Peyer's patch (tissue), 4 donors: ENCODE measurements at regions not wholly inside any gene's neighbourhood (a gene's known extent, or its start where the extent isn't known, plus 50 kb on each side); places are given as distances from the start of the nearest gene placed in this dataset.

Experiments
- CTCF ChIP-seq, 6 experiments: fragments of 450-650 bp in 4 of 6; fragments of 200-600 bp in 2 of 6; sonication (generic) in 1 of 6; IDR thresholded peaks; one replicate each; pipeline ENCODE4 v1.5.1; 2017 to 2019; ENCODE audit warnings: antibody characterized with exemption in 6 of 6, mild to moderate bottlenecking in 3 of 6, moderate library complexity in 1 of 6
- POLR2A ChIP-seq, 2 donors: fragments of 450-650 bp; IDR thresholded peaks; one replicate each; pipeline ENCODE4 v1.5.1; 2017; ENCODE audit warnings: antibody characterized with exemption in 2 of 2, mild to moderate bottlenecking in 2 of 2, moderate library complexity in 2 of 2

- TF ChIP-seq POLR2A (IDR thresholded peaks at IDR 0.05) (no peak), CTCF (IDR thresholded peaks at IDR 0.05) (no peak)
These were observed 469.5 kb downstream of the DMRTA1 start for GRCh38 chr9:22916148-22916547.
